Vagina (tissue), 2 donors: ENCODE measurements at regions not wholly inside any gene's neighbourhood (a gene's known extent, or its start where the extent isn't known, plus 50 kb on each side); places are given as distances from the start of the nearest gene placed in this dataset.

ENCODE experiments used
- POLR2A ChIP-seq, 2 donors: fragments of 450-650 bp; IDR thresholded peaks; one replicate each; pipeline ENCODE4 v1.6.1; 2017; ENCODE audit warnings: antibody characterized with exemption in 2 of 2, mild to moderate bottlenecking in 2 of 2, moderate library complexity in 2 of 2
- TF ChIP-seq, protein P1 (sequence below), 3 experiments: fragments of 450-650 bp in 2 of 3; fragments of 200-600 bp in 1 of 3; sonication (generic) in 1 of 3; IDR thresholded peaks; one replicate each; pipeline ENCODE4 v1.5.1; 2017 to 2019; ENCODE audit warnings: antibody characterized with exemption in 3 of 3, mild to moderate bottlenecking in 2 of 3, moderate library complexity in 2 of 3

DNA sequence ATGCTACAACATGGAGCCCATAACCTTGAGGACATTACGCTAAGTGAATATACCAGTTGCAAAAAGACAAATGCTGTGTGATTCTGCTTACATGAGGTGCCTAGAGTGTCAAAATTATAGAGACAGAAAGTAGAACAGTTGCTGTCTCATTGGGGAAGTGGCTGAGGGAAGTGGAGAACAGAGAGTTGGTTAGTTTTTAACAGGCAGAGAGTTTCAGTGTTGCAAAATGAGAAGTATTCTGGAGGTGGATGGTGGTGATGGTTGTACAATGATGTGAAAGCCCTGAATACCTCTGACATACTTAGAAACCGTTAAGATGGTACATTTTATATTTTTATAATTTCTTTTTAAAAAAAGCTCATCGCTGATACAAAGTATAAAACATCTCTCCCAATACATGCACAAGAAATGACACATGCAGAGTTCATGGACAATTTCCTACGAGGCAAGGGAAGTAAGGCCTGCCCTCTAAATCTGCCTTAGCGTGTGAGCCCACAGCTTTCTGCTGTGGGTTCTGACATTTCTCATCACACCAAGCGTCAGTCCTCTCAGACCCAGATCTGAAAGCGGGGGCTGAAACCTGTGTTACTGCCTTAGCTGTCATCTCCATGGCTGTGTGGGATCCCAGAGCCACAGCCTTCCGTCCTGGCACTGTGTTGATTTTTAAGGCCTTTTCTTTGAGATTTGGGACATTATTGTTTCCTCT lies 126.0 kb downstream of the RNASET2 start:
- TF ChIP-seq, protein P1, sequence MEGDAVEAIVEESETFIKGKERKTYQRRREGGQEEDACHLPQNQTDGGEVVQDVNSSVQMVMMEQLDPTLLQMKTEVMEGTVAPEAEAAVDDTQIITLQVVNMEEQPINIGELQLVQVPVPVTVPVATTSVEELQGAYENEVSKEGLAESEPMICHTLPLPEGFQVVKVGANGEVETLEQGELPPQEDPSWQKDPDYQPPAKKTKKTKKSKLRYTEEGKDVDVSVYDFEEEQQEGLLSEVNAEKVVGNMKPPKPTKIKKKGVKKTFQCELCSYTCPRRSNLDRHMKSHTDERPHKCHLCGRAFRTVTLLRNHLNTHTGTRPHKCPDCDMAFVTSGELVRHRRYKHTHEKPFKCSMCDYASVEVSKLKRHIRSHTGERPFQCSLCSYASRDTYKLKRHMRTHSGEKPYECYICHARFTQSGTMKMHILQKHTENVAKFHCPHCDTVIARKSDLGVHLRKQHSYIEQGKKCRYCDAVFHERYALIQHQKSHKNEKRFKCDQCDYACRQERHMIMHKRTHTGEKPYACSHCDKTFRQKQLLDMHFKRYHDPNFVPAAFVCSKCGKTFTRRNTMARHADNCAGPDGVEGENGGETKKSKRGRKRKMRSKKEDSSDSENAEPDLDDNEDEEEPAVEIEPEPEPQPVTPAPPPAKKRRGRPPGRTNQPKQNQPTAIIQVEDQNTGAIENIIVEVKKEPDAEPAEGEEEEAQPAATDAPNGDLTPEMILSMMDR (IDR thresholded peaks at IDR 0.05), result no peak
- no peak for TF ChIP-seq POLR2A (IDR thresholded peaks at IDR 0.05)
